ENCODE measurements at regions not wholly inside any gene's neighbourhood (a gene's known extent, or its start where the extent isn't known, plus 50 kb on each side); places are given as distances from the start of the nearest gene placed in this dataset.
"Not testable (repeated sequence)": the region's sequence is repeated elsewhere in the genome, so short reads cannot be mapped to it uniquely, and the experiment has no call there.

DNA sequence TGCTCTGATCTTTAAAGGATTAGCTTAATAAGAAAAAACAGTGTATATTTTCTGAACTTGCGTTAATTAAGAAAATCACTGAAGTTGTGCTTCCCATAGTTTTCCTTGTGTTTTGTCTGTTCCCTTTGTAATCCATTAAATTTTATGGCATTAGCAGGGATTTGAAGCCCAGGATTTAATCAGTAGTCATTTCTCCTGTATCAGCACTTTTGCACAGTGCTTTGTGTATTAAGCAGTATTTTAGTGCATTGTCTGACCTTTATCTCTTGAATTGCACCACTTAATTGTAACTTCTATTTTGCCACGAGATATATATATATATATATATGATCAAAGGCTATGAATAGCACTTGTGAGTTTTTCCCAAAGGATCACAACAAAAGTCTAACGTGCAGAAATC is 133.7 kb downstream of the S1PR1 start:
- Mint-ChIP-seq H3K36me3 (no peaks in the 10 kb centered on the region), H3K4me1 (ENCODE audit: unreplicated experiment) (peaks cover 18% of the 10 kb centered on the region), H3K27me3 (no peaks in the 10 kb centered on the region), H3K4me3 (no peak overlapping the region), H3K9me3 (no peaks in the 10 kb centered on the region), H3K27ac (no peak overlapping the region)
- DNase-seq (ENCODE audit: extremely low spot score, unreplicated experiment): no peak
- TF ChIP-seq, protein P1, sequence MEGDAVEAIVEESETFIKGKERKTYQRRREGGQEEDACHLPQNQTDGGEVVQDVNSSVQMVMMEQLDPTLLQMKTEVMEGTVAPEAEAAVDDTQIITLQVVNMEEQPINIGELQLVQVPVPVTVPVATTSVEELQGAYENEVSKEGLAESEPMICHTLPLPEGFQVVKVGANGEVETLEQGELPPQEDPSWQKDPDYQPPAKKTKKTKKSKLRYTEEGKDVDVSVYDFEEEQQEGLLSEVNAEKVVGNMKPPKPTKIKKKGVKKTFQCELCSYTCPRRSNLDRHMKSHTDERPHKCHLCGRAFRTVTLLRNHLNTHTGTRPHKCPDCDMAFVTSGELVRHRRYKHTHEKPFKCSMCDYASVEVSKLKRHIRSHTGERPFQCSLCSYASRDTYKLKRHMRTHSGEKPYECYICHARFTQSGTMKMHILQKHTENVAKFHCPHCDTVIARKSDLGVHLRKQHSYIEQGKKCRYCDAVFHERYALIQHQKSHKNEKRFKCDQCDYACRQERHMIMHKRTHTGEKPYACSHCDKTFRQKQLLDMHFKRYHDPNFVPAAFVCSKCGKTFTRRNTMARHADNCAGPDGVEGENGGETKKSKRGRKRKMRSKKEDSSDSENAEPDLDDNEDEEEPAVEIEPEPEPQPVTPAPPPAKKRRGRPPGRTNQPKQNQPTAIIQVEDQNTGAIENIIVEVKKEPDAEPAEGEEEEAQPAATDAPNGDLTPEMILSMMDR (conservative IDR thresholded peaks at IDR 0.05): no peak

DNA sequence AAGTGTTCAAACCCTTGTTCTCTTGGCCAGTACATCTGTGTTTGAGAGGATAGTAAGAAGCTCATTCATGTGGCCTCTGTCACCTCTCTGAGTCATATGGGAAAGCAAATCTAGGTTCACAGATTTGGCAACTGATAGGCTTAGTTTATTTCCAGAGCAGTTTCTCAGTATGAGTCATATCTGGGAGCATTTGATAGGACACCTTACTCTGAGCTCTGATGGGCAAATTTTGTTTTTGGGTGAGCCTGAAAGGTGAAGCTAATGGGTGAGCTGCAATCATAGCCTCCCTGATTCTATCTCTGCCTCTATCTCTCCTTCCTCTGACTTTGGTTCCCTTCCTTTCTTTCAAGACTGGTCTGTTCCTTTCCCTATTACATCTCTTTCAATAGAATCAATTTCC is 134.4 kb downstream of the S1PR1 start:
- peaks cover 15% of the 10 kb centered on the region for H3K4me1 Mint-ChIP-seq (ENCODE audit: unreplicated experiment)
- H3K27ac Mint-ChIP-seq: no peak overlapping the region
- no peaks in the 10 kb centered on the region for H3K36me3 Mint-ChIP-seq
- no peak overlapping the region for H3K4me3 Mint-ChIP-seq
- DNase-seq (ENCODE audit: extremely low spot score, unreplicated experiment): no peak
- no peaks in the 10 kb centered on the region for H3K9me3 Mint-ChIP-seq
- no peaks in the 10 kb centered on the region for H3K27me3 Mint-ChIP-seq
- TF ChIP-seq, protein P1 (conservative IDR thresholded peaks at IDR 0.05): no peak

DNA sequence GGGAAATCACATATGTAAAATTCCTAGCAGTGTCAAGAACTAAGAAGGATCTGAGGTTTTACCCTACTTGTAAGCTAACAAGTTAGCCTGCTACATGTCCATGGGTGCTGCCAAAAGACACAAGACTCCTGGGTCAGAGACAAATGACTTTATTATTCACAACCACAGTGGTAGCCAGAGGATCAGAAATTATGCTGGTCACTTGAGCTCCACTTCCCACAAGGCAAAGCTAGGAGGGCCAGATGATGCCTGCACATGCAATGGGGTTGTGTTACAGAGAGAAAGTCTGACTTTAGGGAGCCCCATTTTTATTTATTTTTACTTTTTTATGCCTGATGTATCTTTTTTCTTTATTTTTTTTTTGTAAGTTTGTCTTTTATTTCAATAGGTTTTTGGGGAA is 136.8 kb downstream of the S1PR1 start:
- Mint-ChIP-seq H3K4me3 (no peak overlapping the region), H3K36me3 (no peaks in the 10 kb centered on the region), H3K27ac (no peak overlapping the region), H3K9me3 (peaks cover 5% of the 10 kb centered on the region), H3K27me3 (no peaks in the 10 kb centered on the region), H3K4me1 (ENCODE audit: unreplicated experiment) (peaks cover 19% of the 10 kb centered on the region)
- no peak for DNase-seq (ENCODE audit: extremely low spot score, unreplicated experiment)
- TF ChIP-seq, protein P1 (conservative IDR thresholded peaks at IDR 0.05): no peak

- not testable (repeated sequence) for H3K27ac Mint-ChIP-seq; H3K27me3 Mint-ChIP-seq; H3K4me3 Mint-ChIP-seq; DNase-seq (ENCODE audit: extremely low spot score, unreplicated experiment); H3K36me3 Mint-ChIP-seq
- H3K4me1 Mint-ChIP-seq (ENCODE audit: unreplicated experiment): peaks cover 26% of the 10 kb centered on the region
- H3K9me3 Mint-ChIP-seq: peaks cover 17% of the 10 kb centered on the region
Observed at GRCh38 chr1:101375448-101375847, 138.6 kb downstream of the S1PR1 start.

GRCh38 chr1:101376121-101377083 is 139.6 kb downstream of the S1PR1 start:
- no peak for DNase-seq (ENCODE audit: extremely low spot score, unreplicated experiment)
- H3K4me3 Mint-ChIP-seq: peak overlapping the region; percentile 62
- TF ChIP-seq, protein P1 (conservative IDR thresholded peaks at IDR 0.05): no peak
- no peaks in the 10 kb centered on the region for H3K27me3 Mint-ChIP-seq
- peaks cover 17% of the 10 kb centered on the region for H3K9me3 Mint-ChIP-seq
- H3K4me1 Mint-ChIP-seq (ENCODE audit: unreplicated experiment): peaks cover 26% of the 10 kb centered on the region
- no peaks in the 10 kb centered on the region for H3K36me3 Mint-ChIP-seq
- no peak overlapping the region for H3K27ac Mint-ChIP-seq

- Mint-ChIP-seq H3K36me3 (no peaks in the 10 kb centered on the region), H3K27me3 (no peaks in the 10 kb centered on the region), H3K9me3 (peaks cover 17% of the 10 kb centered on the region), H3K4me1 (ENCODE audit: unreplicated experiment) (peaks cover 26% of the 10 kb centered on the region), H3K4me3 (no peak overlapping the region), H3K27ac (no peak overlapping the region)
- TF ChIP-seq, protein P1 (conservative IDR thresholded peaks at IDR 0.05): no peak
- no peak for DNase-seq (ENCODE audit: extremely low spot score, unreplicated experiment)
Observed at GRCh38 chr1:101377084-101377835, 140.4 kb downstream of the S1PR1 start.
